ENCODE measurements at regions not wholly inside any gene's neighbourhood (a gene's known extent, or its start where the extent isn't known, plus 50 kb on each side); places are given as distances from the start of the nearest gene placed in this dataset.

DNA sequence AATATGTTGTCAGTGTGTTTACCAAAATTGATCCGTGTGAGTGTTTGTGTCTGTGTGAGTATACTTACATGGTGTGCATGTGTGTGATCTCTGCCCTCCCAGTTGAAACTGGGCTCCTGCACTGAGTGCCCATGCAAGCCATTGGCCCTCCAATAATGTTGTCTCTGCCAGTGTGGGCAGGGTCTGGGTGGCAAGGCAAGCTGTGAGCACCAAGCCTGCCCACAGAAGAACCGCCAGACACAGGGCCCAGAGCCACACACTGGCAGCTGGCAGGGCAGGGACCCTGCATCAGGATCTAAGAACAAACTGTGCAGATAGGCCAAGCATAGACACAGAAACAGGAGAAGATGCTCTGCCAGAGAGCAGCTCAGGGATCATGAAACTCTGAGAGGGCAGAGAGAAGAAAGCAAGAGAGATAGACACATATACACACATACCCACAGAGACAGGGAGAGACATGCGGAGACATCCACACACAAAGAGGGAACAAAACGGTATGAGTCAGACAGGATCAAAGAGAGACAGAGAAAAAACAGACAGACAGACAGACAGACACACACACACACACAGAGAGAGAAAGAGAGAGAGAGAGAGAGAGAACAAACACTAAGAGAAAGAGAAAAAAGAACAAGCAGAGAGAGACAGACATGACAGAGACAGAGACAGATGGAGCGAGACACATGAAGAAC is 555.0 kb downstream of the MID1IP1 start:
- Histone ChIP-seq H3K23ac (ENCODE audit: low read length in 2 of 2) (no peak overlapping the region), H3K18ac (ENCODE audit: low read depth in 1 of 2, low read length in 2 of 2) (peak overlapping the region in 1 of 2 experiments; percentile 12), H3K27me3 (ENCODE audit: control insufficient read depth in 1 of 2, insufficient read depth in 1 of 2, low read length in 2 of 2) (peaks cover 0 to 63% of the 10 kb centered on the region in 2 experiments), H3K9ac (ENCODE audit: low read length) (no peak overlapping the region), H2AFZ (ENCODE audit: low read depth, low read length) (no peak overlapping the region), H3K27ac (ENCODE audit: low read length, poor library complexity, severe bottlenecking) (no peak overlapping the region), H3K79me1 (replicated peaks; ENCODE audit: low read length, poor library complexity, severe bottlenecking) (no peaks in the 10 kb centered on the region), H2BK120ac (ENCODE audit: low read depth, low read length) (no peak overlapping the region), H2BK5ac (ENCODE audit: low read depth, low read length, poor library complexity, severe bottlenecking) (no peak overlapping the region), H3K9me3 (ENCODE audit: control insufficient read depth, low read length) (peaks cover 2% of the 10 kb centered on the region), H3K14ac (ENCODE audit: low read length in 2 of 2) (peak overlapping the region in 1 of 2 experiments; percentile 32), H4K91ac (ENCODE audit: low read length) (no peak overlapping the region), H2BK15ac (ENCODE audit: low read depth, poor library complexity, severe bottlenecking) (no peak overlapping the region), H3K4me1 (ENCODE audit: control insufficient read depth, insufficient read depth, low read depth, low read length) (no peaks in the 10 kb centered on the region), H3K4me2 (ENCODE audit: low read length, poor library complexity, severe bottlenecking) (no peak overlapping the region), H4K8ac (ENCODE audit: low read length) (no peak overlapping the region), H2BK12ac (ENCODE audit: low read length in 2 of 2) (no peak overlapping the region), H3K4me3 (ENCODE audit: insufficient read depth in 1 of 2, low read depth in 1 of 2, low read length in 2 of 2) (no peak overlapping the region), H3K36me3 (ENCODE audit: control insufficient read depth in 1 of 2, insufficient read depth in 2 of 2, low read depth in 1 of 2, low read length in 2 of 2) (no peaks in the 10 kb centered on the region), H2AK5ac (ENCODE audit: low read length, severe bottlenecking) (no peak overlapping the region), H3K4ac (ENCODE audit: low read depth in 1 of 2, low read length in 2 of 2) (no peak overlapping the region)
- WGBS, result 96% methylated on average over 3 of the region's 5 CpGs
- DNase-seq, result no peak

DNA sequence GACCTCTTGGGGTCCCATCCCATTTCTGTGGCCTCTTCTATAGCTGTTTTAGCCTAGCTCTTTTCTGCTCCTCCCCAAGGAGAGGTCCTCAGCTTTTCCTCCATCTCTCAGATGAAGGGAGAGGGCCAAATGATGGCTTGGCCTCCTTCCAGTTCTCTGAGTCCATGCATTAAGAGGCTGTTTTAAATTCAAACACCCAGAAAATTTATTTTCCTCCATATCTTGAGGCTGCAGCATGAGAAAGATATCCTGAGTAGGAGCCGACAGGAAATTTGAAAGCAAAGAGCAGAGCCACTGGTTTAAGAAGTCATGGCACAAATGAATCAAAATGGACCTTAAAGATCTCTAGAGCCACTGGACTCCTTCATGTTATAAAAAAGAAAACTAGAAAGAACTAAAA is 558.8 kb downstream of the MID1IP1 start:
- Histone ChIP-seq H3K4me1 (ENCODE audit: control insufficient read depth, insufficient read depth, low read depth, low read length) (no peaks in the 10 kb centered on the region), H3K27me3 (ENCODE audit: control insufficient read depth in 1 of 2, insufficient read depth in 1 of 2, low read length in 2 of 2) (peaks cover 0 to 79% of the 10 kb centered on the region in 2 experiments), H2BK15ac (ENCODE audit: low read depth, poor library complexity, severe bottlenecking) (no peak overlapping the region), H3K79me1 (replicated peaks; ENCODE audit: low read length, poor library complexity, severe bottlenecking) (no peaks in the 10 kb centered on the region), H3K4ac (ENCODE audit: low read depth in 1 of 2, low read length in 2 of 2) (no peak overlapping the region), H3K18ac (ENCODE audit: low read depth in 1 of 2, low read length in 2 of 2) (no peak overlapping the region), H2BK5ac (ENCODE audit: low read depth, low read length, poor library complexity, severe bottlenecking) (no peak overlapping the region), H3K23ac (ENCODE audit: low read length in 2 of 2) (no peak overlapping the region), H3K4me3 (ENCODE audit: insufficient read depth in 1 of 2, low read depth in 1 of 2, low read length in 2 of 2) (no peak overlapping the region), H3K14ac (ENCODE audit: low read length in 2 of 2) (no peak overlapping the region), H3K9me3 (ENCODE audit: control insufficient read depth, low read length) (peaks cover 8% of the 10 kb centered on the region), H3K9ac (ENCODE audit: low read length) (no peak overlapping the region), H3K27ac (ENCODE audit: low read length, poor library complexity, severe bottlenecking) (no peak overlapping the region), H3K36me3 (ENCODE audit: control insufficient read depth in 1 of 2, insufficient read depth in 2 of 2, low read depth in 1 of 2, low read length in 2 of 2) (no peaks in the 10 kb centered on the region), H2BK120ac (ENCODE audit: low read depth, low read length) (no peak overlapping the region), H4K91ac (ENCODE audit: low read length) (no peak overlapping the region), H3K4me2 (ENCODE audit: low read length, poor library complexity, severe bottlenecking) (no peak overlapping the region), H2AFZ (ENCODE audit: low read depth, low read length) (no peak overlapping the region), H2BK12ac (ENCODE audit: low read length in 2 of 2) (no peak overlapping the region), H2AK5ac (ENCODE audit: low read length, severe bottlenecking) (no peak overlapping the region), H4K8ac (ENCODE audit: low read length) (no peak overlapping the region)
- WGBS, result 60% methylated on average over 1 of the region's 1 CpG
- no peak for DNase-seq

DNA sequence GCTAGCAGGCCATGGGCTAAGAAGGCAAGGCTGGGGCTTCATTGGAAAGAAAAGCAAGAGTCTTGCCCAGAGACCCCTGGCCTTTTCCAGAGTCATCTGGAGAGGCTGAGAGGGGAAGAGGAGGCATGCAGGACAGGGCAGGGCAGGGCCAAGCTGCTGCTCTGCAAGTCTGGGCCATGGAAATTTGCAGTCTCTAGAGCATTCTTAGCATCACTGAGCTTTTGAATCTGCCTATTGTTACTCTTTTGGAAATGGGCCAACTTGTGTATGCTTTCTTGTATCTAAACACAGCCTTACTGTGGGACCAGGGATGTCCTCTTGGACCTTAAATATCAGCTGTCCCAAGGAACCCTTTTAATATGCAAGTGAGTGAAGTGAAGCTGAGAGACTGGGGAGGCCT is 560.5 kb downstream of the MID1IP1 start:
- DNase-seq, result no peak
- no peak overlapping the region for H3K9ac ChIP-seq (ENCODE audit: low read length)
- no peak overlapping the region for H2AK5ac ChIP-seq (ENCODE audit: low read length, severe bottlenecking)
- no peaks in the 10 kb centered on the region for H3K36me3 ChIP-seq (ENCODE audit: control insufficient read depth in 1 of 2, insufficient read depth in 2 of 2, low read depth in 1 of 2, low read length in 2 of 2)
- no peak overlapping the region for H2BK12ac ChIP-seq (ENCODE audit: low read length in 2 of 2)
- H3K4ac ChIP-seq (ENCODE audit: low read depth in 1 of 2, low read length in 2 of 2), result no peak overlapping the region
- H3K14ac ChIP-seq (ENCODE audit: low read length in 2 of 2), result no peak overlapping the region
- no peaks in the 10 kb centered on the region for H3K79me1 ChIP-seq (replicated peaks; ENCODE audit: low read length, poor library complexity, severe bottlenecking)
- H3K4me1 ChIP-seq (ENCODE audit: control insufficient read depth, insufficient read depth, low read depth, low read length), result no peaks in the 10 kb centered on the region
- no peak overlapping the region for H2AFZ ChIP-seq (ENCODE audit: low read depth, low read length)
- H3K27ac ChIP-seq (ENCODE audit: low read length, poor library complexity, severe bottlenecking), result no peak overlapping the region
- H3K4me3 ChIP-seq (ENCODE audit: insufficient read depth in 1 of 2, low read depth in 1 of 2, low read length in 2 of 2), result no peak overlapping the region
- H2BK15ac ChIP-seq (ENCODE audit: low read depth, poor library complexity, severe bottlenecking), result no peak overlapping the region
- H2BK120ac ChIP-seq (ENCODE audit: low read depth, low read length), result no peak overlapping the region
- H3K27me3 ChIP-seq (ENCODE audit: control insufficient read depth in 1 of 2, insufficient read depth in 1 of 2, low read length in 2 of 2), result peaks cover 0 to 79% of the 10 kb centered on the region in 2 experiments
- no peak overlapping the region for H4K91ac ChIP-seq (ENCODE audit: low read length)
- no peak overlapping the region for H3K18ac ChIP-seq (ENCODE audit: low read depth in 1 of 2, low read length in 2 of 2)
- peaks cover 8% of the 10 kb centered on the region for H3K9me3 ChIP-seq (ENCODE audit: control insufficient read depth, low read length)
- H4K8ac ChIP-seq (ENCODE audit: low read length), result no peak overlapping the region
- H2BK5ac ChIP-seq (ENCODE audit: low read depth, low read length, poor library complexity, severe bottlenecking), result no peak overlapping the region
- H3K23ac ChIP-seq (ENCODE audit: low read length in 2 of 2), result no peak overlapping the region
- no peak overlapping the region for H3K4me2 ChIP-seq (ENCODE audit: low read length, poor library complexity, severe bottlenecking)

DNA sequence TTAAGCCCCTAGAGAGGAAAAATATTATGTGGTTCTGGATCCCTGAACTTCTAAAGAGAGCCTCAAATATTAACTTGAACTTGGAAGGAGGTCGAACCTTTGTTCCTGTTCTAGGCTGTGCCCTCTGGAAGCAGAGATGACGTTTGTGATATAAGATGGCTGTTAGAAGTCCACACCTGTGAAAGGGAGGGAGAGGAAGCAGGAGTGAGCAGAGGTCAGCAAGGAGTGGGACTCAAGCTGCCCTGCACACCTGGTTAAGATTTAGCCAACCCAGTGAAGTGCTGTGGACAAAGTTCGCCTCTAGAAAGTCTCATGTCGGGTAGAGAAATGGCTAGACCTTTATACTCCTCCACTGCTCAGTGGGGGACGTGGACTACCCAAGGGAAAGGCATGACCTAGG is 566.2 kb downstream of the MID1IP1 start:
- H3K9me3 ChIP-seq (ENCODE audit: control insufficient read depth, low read length), result peaks cover 8% of the 10 kb centered on the region
- H2AK5ac ChIP-seq (ENCODE audit: low read length, severe bottlenecking), result no peak overlapping the region
- no peaks in the 10 kb centered on the region for H3K36me3 ChIP-seq (ENCODE audit: control insufficient read depth in 1 of 2, insufficient read depth in 2 of 2, low read depth in 1 of 2, low read length in 2 of 2)
- no peak overlapping the region for H3K9ac ChIP-seq (ENCODE audit: low read length)
- no peak overlapping the region for H2BK15ac ChIP-seq (ENCODE audit: low read depth, poor library complexity, severe bottlenecking)
- H2BK5ac ChIP-seq (ENCODE audit: low read depth, low read length, poor library complexity, severe bottlenecking), result no peak overlapping the region
- no peak overlapping the region for H3K27ac ChIP-seq (ENCODE audit: low read length, poor library complexity, severe bottlenecking)
- H3K4me1 ChIP-seq (ENCODE audit: control insufficient read depth, insufficient read depth, low read depth, low read length), result no peaks in the 10 kb centered on the region
- no peak overlapping the region for H3K18ac ChIP-seq (ENCODE audit: low read depth in 1 of 2, low read length in 2 of 2)
- H3K4me2 ChIP-seq (ENCODE audit: low read length, poor library complexity, severe bottlenecking), result no peak overlapping the region
- DNase-seq, result no peak
- no peak overlapping the region for H3K4me3 ChIP-seq (ENCODE audit: insufficient read depth in 1 of 2, low read depth in 1 of 2, low read length in 2 of 2)
- H3K27me3 ChIP-seq (ENCODE audit: control insufficient read depth in 1 of 2, insufficient read depth in 1 of 2, low read length in 2 of 2), result peaks cover 0 to 79% of the 10 kb centered on the region in 2 experiments
- H3K14ac ChIP-seq (ENCODE audit: low read length in 2 of 2), result no peak overlapping the region
- no peaks in the 10 kb centered on the region for H3K79me1 ChIP-seq (replicated peaks; ENCODE audit: low read length, poor library complexity, severe bottlenecking)
- H4K8ac ChIP-seq (ENCODE audit: low read length), result no peak overlapping the region
- H2AFZ ChIP-seq (ENCODE audit: low read depth, low read length), result no peak overlapping the region
- no peak overlapping the region for H2BK12ac ChIP-seq (ENCODE audit: low read length in 2 of 2)
- H3K23ac ChIP-seq (ENCODE audit: low read length in 2 of 2), result no peak overlapping the region
- no peak overlapping the region for H4K91ac ChIP-seq (ENCODE audit: low read length)
- WGBS, result 71% methylated on average over 5 of the region's 5 CpGs
- H3K4ac ChIP-seq (ENCODE audit: low read depth in 1 of 2, low read length in 2 of 2), result no peak overlapping the region
- H2BK120ac ChIP-seq (ENCODE audit: low read depth, low read length), result no peak overlapping the region
